Hepatocyte (in vitro differentiated cells): ENCODE measurements at regions not wholly inside any gene's neighbourhood (a gene's known extent, or its start where the extent isn't known, plus 50 kb on each side); places are given as distances from the start of the nearest gene placed in this dataset.

ENCODE experiments used
- DNase-seq: peaks from one replicate; pipeline ENCODE4 v3.0.0-alpha.2; 2016; ENCODE audit warnings: low spot score
- H2AFZ ChIP-seq: fragments of 200-600 bp; sonication (generic); 2 replicates; pipeline ENCODE4 v1.6.0; 2016; ENCODE audit warnings: antibody characterized with exemption, mild to moderate bottlenecking
- H3K27ac ChIP-seq: fragments of 200-600 bp; sonication (generic); 2 replicates; pipeline ENCODE4 v1.5.1; 2016; ENCODE audit warnings: mild to moderate bottlenecking
- H3K27me3 ChIP-seq: fragments of 200-600 bp; sonication (generic); 2 replicates; pipeline ENCODE4 v1.6.1; 2016
- H3K36me3 ChIP-seq: fragments of 200-600 bp; sonication (generic); replicated peaks from 2 replicates; pipeline ENCODE4 v1.5.1; 2016; ENCODE audit warnings: low read depth; ENCODE audit not compliant: insufficient read depth
- H3K4me1 ChIP-seq: fragments of 200-600 bp; sonication (generic); 2 replicates; pipeline ENCODE4 v1.5.1; 2016; ENCODE audit warnings: mild to moderate bottlenecking, moderate library complexity; ENCODE audit not compliant: insufficient read depth
- H3K4me2 ChIP-seq: fragments of 200-600 bp; sonication (generic); 2 replicates; pipeline ENCODE4 v1.6.0; 2016
- H3K4me3 ChIP-seq: fragments of 200-600 bp; sonication (generic); 2 replicates; pipeline ENCODE4 v1.5.1; 2016; ENCODE audit warnings: mild to moderate bottlenecking
- H3K79me2 ChIP-seq: fragments of 200-600 bp; sonication (generic); 2 replicates; pipeline ENCODE4 v1.6.0; 2017; ENCODE audit warnings: mild to moderate bottlenecking
- H3K9me2 ChIP-seq: fragments of 200-600 bp; sonication (generic); replicated peaks from 2 replicates; pipeline ENCODE4 v1.6.0; 2017; ENCODE audit warnings: mild to moderate bottlenecking; ENCODE audit not compliant: insufficient read depth
- H3K9me3 ChIP-seq: fragments of 200-600 bp; sonication (generic); 2 replicates; pipeline ENCODE4 v1.5.1; 2016; ENCODE audit warnings: low read depth, mild to moderate bottlenecking
- H4K20me1 ChIP-seq: fragments of 200-600 bp; sonication (generic); 2 replicates; pipeline ENCODE4 v1.6.0; 2016; ENCODE audit warnings: mild to moderate bottlenecking; ENCODE audit not compliant: insufficient read depth, poor library complexity, severe bottlenecking
- CTCF ChIP-seq: fragments of 200-600 bp; sonication (generic); IDR thresholded peaks from 2 replicates; pipeline ENCODE4 v1.5.1; 2016; ENCODE audit warnings: antibody characterized with exemption, mild to moderate bottlenecking; ENCODE audit not compliant: poor library complexity
- EZH2 ChIP-seq: fragments of 200-600 bp; sonication (generic); IDR thresholded peaks from 2 replicates; pipeline ENCODE4 v1.6.1; 2016; ENCODE audit warnings: antibody characterized with exemption, mild to moderate bottlenecking, borderline replicate concordance
- EZH2phosphoT487 ChIP-seq: fragments of 200-600 bp; sonication (generic); IDR thresholded peaks from one replicate; pipeline ENCODE4 v1.6.1; 2018; ENCODE audit warnings: antibody characterized with exemption, mild to moderate bottlenecking, low read depth, moderate library complexity; ENCODE audit not compliant: unreplicated experiment, severe bottlenecking
- WGBS: methylation state at CpG from one replicate; pipeline ENCODE4 v1.1.6; 2016; ENCODE audit warnings: low lambda C conversion rate; ENCODE audit errors: missing lambda C conversion rate; 5-methylcytosine and 5-hydroxymethylcytosine counted together

- Histone ChIP-seq H3K79me2 (no peaks in the 10 kb centered on the region), H3K36me3 (no peaks in the 10 kb centered on the region), H4K20me1 (no peaks in the 10 kb centered on the region), H3K4me3 (no peak overlapping the region), H3K4me2 (no peak overlapping the region), H3K9me2 (no peaks in the 10 kb centered on the region), H3K4me1 (no peaks in the 10 kb centered on the region), H3K27me3 (no peaks in the 10 kb centered on the region), H2AFZ (no peak overlapping the region), H3K9me3 (no peaks in the 10 kb centered on the region), H3K27ac (no peak overlapping the region)
- no peak for DNase-seq
- 93% methylated on average over 3 of the region's 3 CpGs for WGBS
- TF ChIP-seq EZH2phosphoT487 (no peak), CTCF (no peak), EZH2 (no peak)
Measured at GRCh38 chr7:32253299-32253698, 183.1 kb upstream of the PDE1C start.

GRCh38 chr7:32251659-32252058, 181.5 kb upstream of the PDE1C start:
- Histone ChIP-seq H3K4me1 (no peaks in the 10 kb centered on the region), H4K20me1 (no peaks in the 10 kb centered on the region), H2AFZ (no peak overlapping the region), H3K27ac (no peak overlapping the region), H3K4me2 (no peak overlapping the region), H3K4me3 (no peak overlapping the region), H3K9me3 (no peaks in the 10 kb centered on the region), H3K36me3 (no peaks in the 10 kb centered on the region), H3K79me2 (no peaks in the 10 kb centered on the region), H3K9me2 (no peaks in the 10 kb centered on the region), H3K27me3 (no peaks in the 10 kb centered on the region)
- DNase-seq, result no peak
- TF ChIP-seq CTCF (no peak), EZH2phosphoT487 (no peak), EZH2 (no peak)

GRCh38 chr7:32250471-32251260, 180.5 kb upstream of the PDE1C start:
- Histone ChIP-seq H2AFZ (no peak overlapping the region), H3K4me1 (no peaks in the 10 kb centered on the region), H3K27ac (no peak overlapping the region), H3K79me2 (no peaks in the 10 kb centered on the region), H3K36me3 (no peaks in the 10 kb centered on the region), H3K9me2 (no peaks in the 10 kb centered on the region), H3K9me3 (no peaks in the 10 kb centered on the region), H4K20me1 (no peaks in the 10 kb centered on the region), H3K4me3 (no peak overlapping the region), H3K27me3 (no peaks in the 10 kb centered on the region), H3K4me2 (no peak overlapping the region)
- TF ChIP-seq CTCF (no peak), EZH2phosphoT487 (no peak), EZH2 (no peak)
- no peak for DNase-seq
- WGBS, result 83% methylated on average over 18 of the region's 18 CpGs
